ENCODE measurements at regions not wholly inside any gene's neighbourhood (a gene's known extent, or its start where the extent isn't known, plus 50 kb on each side); places are given as distances from the start of the nearest gene placed in this dataset.
A peak's percentile ranks its signal among the peaks of the same experiment; 100 is the strongest.

DNA sequence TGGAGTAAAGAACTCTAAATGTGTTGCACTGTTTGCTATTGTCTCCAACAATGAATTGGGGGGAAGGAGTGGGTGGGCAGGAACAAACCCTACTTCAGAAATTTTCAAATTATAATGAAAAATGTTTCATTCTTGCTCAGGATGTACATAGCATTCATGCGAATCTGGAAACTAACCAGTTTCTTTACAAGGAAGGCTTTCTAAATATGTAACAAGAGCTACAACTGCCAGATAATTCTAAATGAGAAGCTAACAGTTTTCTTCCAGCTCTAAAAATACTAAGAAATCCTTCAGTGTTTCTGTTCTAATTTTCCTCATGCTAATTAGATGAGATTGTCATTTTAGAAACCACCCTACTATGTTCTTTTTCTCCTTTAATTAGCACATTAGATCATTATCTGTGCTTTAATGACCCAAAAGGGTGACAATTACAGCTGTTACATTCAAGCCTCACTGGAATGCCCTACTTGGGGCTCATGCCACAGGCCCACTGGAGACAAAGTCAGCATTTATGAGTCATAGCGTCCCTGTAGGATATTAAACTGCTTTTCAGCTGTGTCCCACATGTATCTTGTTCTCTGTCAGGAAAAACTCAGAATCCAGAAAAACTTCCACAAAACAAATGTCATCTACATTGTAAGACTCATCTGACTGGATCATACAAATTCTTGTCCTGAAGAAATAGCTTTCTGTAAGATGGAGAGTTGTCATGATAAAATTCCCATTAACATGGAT, 804.6 kb upstream of the CXADR start:
- DNase-seq, result no peak

DNA sequence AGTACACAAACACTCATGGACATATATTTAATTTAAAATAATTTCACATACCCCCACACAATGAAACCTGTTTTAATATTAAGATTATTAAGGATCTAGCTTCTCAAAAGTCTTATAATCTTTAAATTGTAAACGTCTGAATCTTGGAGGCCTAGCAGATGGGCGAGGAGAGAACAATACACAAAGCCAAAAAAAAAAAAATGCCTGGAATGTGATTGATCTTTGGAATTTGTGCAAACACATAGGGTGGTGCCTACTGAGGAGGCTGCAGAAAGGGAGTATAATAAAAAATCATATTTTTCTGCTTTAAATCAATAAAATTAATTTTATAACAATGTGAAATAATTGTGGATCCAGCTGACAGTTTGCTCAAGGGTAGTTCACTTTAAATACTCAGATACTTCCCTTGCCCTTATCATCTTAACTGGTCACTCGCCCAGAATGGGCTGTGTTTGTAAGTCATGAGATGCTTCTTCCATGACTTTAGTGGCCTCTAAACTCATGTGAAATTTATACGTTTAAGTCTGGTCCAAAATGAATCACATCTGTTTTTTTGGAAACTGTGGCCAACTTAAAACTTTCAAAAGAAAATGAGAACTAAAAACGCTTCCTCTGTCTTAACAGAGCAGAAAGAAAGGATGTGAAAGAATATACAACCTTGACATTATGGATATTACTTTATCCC, 802.8 kb upstream of the CXADR start:
- DNase-seq, result no peak

DNA sequence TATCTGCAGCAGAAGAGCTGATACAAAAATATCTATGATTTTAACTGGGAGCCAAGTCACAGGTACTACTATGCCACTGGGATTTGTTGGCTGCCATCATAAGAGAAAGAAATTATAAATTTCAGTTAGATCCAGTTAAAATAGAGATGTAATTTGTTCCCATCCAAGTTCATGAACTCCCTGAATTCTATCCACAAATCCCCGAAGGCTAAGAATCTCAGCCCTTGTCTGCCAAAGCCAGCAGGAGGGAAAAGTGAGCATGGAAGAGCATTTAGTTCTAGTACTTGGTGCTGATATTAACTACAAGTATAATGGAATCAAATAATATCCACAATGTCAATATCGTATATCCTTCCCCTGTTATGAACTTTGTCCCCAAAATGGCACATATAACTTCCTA, 801.1 kb upstream of the CXADR start:
- no peak for DNase-seq

DNA sequence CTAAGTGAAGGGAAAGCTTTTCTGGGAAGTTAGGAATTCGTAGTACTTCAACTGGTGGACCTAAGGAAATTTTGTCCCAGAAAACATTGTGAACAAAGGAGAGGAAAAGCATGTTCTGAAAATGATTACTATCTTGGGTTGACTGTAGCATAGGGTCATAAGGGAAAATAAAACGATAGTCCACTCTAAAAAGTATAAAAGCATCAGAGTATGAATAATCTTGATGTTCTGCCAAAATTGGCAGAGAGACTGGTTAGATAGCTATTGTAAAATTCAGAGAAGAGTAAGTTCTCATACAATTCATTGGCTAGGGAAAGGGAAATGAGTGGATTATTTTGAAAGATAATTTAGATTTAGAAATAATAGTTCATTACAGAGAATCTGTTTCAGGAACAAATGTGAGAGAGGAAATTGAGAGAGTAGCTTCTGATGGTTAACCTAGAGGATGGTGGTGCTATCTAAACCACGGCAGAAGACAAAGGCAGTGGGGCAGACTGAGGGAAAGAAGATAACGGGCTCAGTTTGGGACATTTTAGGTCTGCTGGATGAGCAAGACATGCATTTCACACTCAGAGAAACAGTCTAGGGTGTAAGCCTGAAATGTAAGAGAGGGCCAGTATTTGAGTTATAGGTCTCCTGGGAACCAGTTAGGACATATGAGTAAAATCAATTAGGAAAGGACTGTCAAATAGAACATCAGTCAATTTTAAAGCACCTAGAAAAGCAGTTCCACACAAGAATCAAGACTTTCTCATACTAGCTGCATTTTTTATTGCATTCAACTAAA, 799.3 kb upstream of the CXADR start:
- DNase-seq, result no peak

DNA sequence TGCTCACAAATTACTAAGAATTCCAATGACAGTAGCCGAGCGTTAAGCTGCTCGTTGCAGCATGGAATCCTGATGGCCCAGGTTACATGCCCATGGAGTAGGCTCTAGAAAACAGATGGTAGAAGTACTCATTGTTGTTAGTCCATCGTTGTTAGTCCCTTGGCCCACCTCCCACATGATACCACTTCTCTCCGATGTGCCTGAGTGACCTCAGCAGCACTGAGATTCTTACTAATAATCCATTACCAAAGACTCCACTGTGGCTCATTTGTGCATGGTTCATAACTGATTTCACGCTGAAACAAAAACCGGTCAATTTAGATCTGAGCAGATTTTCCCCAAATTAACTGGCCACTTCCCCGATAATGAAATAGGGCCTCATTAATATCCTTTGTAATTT, 772.3 kb upstream of the CXADR start:
- no peak for DNase-seq

DNA sequence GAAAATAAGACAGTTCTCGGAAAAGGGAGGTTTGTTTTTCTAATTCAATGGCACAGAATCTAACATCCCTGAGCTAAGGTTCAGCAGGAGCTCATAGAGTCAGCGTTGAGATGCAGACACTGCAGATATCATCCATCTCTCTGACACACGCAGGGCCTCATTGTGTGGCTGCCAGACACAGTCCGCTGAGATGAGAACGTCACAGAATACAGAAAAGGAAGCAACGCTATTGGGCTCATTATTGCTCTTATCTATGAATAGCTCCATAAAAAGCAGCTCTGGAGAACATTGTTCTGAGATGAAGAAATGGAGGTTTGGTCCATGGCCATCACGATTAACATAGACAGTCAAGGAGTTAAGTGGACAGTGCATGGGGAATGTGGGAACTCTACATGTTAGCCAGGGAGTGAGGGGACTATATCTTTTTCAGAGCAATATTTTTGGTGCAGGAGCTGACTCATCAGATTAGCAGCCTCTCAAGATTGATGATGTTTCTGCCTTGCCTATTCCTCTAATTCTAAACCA, 771.6 kb upstream of the CXADR start:
- no peak for DNase-seq

DNA sequence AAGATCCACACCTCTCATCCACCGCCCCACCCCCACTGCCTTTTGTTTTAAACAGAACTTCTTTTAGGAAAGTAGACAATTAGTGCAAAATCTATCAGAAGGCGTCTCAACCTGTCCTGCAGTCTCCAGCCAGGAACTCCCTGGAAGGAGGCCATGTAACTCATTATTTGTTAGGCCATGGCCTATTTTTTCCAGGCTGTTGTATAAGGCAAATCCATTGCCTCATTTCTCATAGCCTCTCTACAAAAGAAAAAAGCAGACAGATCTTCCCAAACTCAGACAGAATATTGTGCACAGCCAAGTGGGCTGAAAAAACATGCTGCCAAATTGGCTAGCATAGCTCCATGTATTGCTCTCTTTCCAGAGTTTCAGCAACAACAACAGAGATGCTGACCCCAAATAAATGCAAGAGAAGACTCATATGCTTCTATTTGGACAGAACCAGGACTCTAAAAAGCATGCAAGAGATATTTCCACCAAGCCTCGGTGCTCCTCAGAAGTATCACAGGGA, 770.7 kb upstream of the CXADR start:
- DNase-seq, result no peak

DNA sequence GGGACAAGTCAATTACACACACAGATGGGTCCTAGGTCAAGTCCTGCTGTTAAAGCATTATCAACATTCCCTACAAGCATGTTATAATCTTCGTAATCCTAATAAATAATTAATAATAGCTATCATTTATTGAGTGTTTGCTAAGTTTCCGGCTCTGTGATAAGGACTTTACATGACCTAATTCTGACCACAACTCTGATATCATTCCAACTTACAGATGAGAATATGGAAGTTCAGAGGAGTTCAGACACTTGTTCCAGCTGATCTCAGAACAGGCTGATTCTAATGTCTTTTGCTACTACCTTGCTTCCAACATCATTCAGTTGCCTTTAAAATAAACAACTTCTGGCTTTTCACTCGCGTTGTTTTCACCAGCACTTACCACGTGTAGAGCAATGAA, 770.1 kb upstream of the CXADR start:
- no peak for DNase-seq

DNA sequence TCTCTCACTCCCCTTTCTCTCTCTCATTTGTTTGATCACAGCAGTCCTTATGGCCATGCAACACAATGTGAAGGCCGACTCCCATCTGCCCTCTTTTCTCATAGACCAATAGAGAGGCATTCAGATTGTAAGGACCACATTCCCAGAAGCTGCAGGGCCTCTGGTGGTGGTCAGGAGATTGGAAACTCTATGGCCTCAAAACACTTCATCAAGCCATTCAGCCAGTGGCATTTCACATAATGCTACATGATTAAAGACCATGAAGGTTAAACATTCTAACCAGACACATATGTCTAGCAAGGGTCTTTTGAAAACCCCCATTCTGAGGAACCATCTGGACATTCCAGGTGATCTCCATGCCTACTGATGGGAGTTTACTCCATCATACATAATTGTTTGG, 769.5 kb upstream of the CXADR start:
- no peak for DNase-seq

DNA sequence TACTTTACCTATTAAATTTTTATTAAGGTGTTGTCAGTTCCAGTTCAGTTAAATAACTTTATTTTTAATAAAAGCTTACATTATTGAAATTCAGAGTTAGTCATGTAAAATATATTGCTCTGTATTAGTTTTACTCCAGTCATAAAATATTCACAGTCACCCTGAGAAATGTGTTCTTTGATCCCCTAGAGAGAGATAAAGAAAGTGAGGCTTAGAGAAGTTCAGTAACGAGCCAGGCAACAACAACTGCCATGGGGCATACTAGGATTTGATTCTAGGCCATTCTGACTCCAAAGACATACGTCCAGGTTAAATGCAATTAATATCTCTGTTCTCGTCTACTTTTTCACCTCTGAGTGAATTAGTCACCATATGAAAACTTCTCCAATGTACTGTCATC, 761.9 kb upstream of the CXADR start:
- no peak for DNase-seq

DNA sequence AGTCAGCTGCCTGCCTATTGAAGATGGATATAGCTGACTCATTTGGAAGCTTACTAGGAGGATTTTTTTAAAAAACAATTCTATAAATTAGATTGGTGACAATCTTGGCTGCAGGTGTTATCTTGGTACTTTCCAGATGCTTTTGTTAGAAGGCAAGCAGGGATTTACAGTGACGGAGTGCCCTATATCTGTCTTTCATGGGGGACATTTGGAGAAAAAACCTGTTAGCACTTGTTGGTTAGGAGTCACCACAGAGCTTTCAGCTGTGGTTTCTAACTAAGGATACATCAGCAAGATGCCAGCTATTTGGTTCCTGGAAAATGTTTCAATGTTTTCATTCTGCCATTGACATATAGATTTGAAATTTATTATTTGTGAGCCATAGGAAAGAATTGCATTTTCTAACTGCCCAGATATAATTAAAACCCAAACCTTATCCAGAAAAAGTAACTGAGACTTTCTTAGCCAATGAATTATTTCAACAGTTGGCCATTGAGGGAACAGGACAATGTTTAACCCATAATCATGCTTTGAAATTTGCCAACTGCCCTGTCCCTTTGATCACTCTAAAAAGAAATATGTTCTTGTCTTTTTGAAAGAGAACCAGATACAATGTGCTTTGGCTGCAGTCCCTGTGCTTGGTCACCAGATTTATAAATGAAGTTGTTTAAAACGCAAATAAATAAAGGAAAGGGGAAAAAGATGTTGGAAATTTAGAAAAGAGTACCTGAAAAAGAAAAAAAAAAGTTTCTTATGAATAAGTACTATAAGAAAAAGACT, 761.0 kb upstream of the CXADR start:
- no peak for DNase-seq

DNA sequence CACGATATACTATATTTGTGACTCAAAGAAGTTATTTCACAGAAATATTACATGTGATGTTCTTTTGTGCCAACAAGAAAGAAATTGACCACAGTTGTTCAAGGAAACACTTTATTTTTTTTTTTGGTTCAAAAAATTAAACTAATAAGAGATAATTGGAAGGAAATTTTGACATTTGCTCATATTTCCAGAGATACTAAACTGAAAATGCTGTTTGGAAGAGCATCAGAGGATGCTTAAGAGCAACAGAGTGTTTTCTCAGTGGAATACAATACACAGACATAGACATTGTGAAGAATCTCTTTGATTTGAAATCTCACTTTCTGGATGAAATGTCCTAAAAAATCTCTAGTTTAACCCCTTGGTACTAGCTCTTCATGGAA, 760.4 kb upstream of the CXADR start:
- DNase-seq, result no peak

DNA sequence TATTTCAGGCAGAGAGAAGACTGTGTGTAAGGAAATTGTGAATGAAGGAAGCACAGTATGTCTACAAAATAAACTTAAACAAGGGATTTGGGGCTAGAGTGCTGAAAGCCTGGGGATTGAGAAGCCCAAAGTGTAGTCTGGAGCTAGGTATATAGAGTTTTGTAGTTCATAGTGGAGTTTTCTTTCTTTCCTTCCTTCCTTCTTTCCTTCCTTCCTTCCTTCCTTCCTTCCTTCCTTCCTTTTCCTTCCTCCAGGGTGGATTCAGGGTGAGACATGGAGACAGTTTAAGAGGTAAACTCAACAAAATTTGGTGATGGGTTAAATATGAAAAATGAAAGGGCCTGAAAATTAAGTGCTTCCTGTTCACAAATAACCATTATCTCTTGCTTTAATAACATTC, 757.8 kb upstream of the CXADR start:
- no peak for DNase-seq

DNA sequence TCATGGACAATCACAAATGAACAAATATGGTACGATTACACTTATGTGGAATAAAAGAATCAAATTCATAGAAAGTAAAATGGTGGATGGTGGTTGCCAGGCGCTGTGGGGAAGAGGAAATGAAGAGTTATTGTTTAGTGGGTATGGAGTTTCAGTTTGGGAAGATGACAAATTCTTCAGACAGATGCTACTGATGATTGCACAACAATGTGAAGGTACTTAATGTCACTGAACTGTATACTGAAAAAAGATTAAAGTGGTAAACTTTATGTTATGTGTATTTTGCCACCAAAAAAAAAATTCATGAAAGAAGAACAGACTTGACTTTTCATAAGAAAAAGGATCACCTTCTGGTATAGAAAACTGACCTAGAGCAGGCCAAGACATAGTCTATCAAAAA, 745.6 kb upstream of the CXADR start:
- DNase-seq, result no peak

DNA sequence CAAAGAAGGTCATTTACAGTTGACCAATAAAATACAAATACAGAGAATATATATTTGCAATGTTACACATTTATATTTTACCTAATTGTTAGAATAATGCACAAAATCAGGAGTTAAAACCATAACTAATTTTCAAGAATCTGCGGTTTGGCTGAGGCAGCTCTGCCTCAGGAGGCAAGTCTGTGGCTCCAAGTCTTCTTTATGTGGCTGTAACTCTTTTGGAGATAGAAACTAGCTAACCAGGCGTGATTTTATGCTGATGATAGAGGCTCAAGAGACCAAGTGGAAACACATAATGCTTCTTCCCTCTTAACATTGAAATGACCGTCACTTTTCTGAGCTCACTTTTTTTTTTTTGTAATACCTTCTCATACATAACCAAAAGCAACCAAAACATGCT, 744.7 kb upstream of the CXADR start:
- DNase-seq, result no peak

DNA sequence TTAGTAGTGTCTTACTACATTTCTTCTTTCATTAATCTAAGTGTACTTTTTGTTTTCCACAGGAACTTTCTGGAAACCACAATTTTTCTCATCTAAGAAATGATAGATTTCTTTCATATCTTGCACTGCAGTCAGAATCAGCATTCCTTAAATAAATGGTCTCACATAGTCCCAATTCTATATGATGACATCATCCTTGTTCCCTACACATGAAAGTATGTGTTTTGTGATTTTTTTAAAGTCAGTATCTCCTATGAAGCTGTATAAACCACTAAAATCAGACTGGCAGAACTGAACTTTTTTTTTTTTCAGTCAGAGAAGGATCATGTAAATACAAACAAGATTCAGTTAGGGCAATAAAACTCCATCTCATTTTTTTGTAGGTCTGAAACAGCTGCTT, 742.6 kb upstream of the CXADR start:
- DNase-seq, result no peak

DNA sequence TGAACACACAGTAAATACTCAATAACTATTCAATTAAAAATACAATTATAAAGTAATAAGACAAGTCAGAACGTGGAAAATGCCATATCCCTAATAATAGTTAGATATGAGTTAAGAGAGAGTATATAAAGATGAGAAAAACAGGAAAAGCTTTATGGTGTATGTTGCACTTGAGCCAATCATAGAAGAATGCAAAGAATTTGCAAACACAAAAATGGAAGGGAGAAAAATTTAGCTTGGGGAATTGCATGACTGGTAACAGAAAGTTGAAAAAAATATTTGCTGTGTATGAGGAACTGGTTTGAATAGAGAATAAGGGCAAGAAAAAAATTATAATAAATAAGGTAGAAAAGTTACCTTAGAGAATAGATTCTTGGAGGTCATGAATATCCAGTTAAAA, 739.6 kb upstream of the CXADR start:
- DNase-seq, result no peak

DNA sequence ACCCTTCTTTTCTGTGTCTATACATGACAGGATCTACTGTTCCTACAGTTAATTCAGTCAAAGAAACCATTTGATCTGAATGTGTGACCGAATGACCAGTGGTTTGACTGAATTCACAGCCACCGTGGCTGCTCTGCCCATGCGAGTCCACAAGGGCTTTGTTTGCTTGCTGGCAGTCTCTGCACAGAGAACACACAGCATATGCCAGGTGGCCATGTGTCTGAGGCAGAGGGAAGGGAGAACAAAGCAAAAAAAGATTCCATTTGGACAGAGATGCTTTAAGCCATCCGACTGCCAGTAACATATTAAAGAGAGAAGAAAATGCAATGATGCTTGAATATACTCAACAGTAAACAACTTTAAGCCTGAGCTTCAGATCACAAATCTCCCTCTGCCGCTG, 737.8 kb upstream of the CXADR start:
- peak; percentile 23 for DNase-seq

DNA sequence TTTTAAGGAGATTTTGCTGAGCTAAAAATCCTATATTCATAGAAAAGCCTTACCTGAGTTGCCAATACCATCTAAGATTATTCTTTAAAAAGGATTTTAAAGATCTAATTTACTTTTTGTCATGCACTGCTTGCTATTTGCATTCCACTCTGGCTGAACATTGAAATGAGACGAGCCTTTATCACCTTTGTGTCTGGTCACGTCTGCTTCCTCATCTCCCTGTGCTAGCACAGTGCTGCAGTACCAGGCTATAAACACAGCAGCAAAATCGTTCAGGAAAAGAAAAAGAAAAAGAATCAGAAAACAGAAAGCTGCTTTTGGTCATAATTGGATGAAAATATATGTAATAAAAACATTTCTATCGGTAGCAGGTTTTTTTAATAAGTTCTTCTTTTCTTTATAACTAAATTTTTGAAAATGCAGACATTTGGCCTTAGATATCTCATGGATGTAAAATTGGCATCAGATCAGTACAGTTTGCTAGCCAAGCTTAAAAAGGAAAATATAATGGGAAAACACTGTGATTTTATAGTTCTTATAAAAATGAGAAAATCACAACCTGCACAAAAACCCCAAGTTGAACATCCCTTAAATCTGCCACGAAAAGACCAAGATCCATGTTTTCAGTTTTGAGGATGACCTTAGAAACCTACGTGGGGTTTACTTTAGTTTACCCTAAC, 735.7 kb upstream of the CXADR start:
- DNase-seq, result no peak

DNA sequence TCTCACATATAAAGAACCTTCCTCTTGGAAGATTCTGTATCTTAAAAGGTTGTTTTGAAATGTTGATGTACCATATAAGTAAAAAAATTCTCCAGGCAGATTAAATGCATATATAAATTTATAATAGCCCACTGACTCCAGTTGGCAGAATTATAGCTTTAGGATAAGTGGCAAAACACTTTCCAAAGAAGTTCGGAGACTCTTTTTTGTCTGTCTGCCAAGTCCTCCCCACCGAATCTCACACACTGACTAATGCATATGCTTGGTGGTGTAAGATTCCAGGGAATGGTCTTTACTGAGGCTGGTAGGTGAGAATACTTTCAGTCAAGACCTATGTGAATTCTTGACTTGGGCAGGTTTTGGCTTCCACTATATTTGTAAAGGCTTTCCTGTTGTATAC, 724.3 kb upstream of the CXADR start:
- DNase-seq, result no peak

DNA sequence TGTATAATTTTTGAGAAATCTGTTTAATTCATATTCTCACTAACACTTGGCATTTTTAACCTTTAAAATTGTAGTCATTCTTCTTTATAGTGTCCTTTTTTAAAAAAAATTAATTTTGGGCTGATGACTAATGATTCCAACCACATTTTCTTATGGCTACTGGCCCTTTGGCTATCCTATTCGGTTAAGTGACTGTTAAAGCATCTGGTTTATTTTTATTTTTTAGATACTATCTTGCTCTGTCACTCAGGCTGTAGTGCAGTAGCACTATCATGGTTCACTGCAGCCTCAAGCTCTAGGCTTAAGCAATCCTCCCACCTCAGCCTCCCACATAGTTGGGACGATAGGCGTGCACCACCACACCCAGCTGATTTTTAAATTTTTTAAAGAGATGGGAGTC, 723.2 kb upstream of the CXADR start:
- no peak for DNase-seq

DNA sequence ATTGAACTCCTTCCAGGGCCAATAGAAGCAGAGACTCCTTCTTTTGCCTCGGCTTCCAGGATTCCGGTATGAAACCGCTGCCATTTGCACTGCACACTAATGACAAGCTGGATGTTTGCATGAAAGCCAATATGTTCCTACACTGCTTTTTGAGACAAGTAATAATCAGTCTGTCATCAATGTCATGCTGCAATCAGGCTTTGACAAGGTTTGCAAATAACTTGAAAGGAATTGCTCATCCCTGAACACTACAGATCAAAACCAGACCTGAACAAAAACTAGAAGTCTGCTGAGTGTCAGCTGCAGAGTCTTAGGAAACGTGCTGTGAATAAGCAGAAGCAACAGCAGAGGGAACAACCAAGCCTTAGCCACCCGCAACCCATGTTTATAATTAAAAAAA, 720.7 kb upstream of the CXADR start:
- DNase-seq, result no peak
